NCI-H2171 (cell line): ENCODE measurements at regions not wholly inside any gene's neighbourhood (a gene's known extent, or its start where the extent isn't known, plus 50 kb on each side); places are given as distances from the start of the nearest gene placed in this dataset.

Experiments used
- DNase-seq: peaks from one replicate; lab custom pipeline; 2025; lab: John Stamatoyannopoulos, UW

GRCh38 chr5:135723491-135723890 lies 111.0 kb upstream of the SLC25A48 start:
- no peak for DNase-seq

GRCh38 chr5:135721548-135722090 lies 112.8 kb upstream of the SLC25A48 start:
- DNase-seq = no peak

GRCh38 chr5:135720191-135720590 lies 114.3 kb upstream of the SLC25A48 start:
- no peak for DNase-seq

DNA sequence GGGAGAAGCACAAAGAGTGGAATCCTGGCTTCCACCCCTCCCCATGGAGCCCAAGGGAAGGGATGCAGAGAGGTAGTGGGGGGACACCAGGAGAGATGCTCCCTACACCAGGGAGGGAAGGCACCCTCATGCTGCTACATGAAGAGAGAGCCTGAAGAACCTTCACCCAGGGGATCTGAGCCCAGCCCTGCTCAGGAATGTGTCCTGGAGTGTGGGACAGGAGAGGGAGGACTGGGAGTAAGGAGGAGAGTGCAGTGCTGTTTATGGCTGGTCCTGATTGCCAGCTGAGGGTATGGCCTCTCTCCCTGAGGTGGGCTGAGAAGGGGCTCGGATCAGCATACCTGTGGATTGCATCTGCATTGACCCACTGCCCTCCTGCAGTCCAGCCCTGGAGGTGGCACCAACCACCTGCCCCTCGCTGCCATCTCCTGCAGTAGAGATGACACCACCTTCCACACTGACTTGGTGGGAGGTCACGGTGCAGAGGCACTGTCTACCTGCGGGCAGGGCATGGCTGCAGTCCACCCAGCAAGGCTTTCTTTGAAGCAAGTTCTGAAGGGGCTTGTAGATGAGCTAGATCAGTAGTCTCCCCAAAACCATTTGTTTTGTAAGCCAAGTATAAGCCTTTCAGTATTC lies 114.9 kb upstream of the SLC25A48 start:
- DNase-seq = no peak

GRCh38 chr5:135718651-135719050 lies 115.8 kb upstream of the SLC25A48 start:
- DNase-seq = no peak

GRCh38 chr5:135718151-135718550 lies 116.3 kb upstream of the SLC25A48 start:
- no peak for DNase-seq

DNA sequence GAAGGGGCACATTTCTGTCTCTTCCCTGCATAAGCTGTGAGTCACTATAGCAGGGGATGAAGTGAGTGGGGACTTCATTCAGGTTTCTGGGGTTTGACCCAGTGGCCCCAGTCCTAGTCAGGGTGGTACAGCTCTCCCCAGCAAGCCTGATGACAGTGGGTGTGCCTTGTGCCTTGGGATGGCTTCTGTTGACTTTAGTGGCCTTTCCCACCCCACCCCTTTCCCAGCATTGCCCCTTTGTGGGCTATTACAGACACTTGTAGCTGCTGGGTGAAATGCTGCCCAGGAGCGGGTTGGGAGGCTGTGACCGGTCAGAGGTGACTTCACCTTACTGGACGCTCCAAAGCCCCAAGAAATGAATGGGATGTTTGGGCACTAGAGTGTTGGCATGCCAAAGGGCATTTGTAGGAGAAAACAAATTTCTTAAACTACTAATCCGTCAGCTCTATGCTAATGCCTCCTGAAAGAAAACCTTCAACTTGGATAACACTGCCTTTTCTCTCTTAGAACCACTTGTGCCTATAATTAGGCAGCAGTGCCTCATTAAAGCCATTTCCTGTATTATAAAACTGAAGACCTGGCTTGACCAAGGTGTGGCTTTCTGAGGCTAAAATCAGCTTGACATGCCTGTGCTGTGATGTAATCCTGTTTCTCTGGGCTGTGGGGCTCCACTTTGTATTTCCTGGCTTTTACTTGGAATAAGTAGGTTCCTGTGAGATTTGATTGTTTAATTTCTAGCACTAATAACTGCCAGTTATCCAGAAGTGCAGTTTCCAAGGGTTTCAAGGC lies 119.0 kb upstream of the SLC25A48 start:
- no peak for DNase-seq

- DNase-seq = no peak
These were observed 120.2 kb upstream of the SLC25A48 start for GRCh38 chr5:135714126-135714894.

GRCh38 chr5:135713161-135713915 lies 121.1 kb upstream of the SLC25A48 start:
- DNase-seq = no peak

DNA sequence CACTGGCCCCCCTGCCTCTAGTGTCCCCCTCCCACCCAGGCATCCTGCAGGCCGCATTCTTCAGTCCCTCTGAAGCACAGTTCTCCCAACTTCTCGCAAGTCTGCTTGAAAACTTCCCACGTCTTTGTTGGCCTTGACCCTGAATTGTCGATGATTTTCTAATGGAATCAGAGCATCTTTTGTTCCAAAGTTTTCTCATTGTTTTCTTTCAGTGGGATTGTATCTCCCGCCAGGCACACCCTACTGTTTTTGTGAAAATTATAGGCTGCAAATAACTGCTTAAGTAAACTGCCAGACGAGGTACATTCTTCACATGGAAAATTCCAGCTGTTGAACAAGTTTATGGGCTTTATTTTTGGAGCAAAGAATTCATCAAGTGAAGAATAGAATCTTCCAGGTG lies 122.6 kb upstream of the SLC25A48 start:
- DNase-seq = no peak

DNA sequence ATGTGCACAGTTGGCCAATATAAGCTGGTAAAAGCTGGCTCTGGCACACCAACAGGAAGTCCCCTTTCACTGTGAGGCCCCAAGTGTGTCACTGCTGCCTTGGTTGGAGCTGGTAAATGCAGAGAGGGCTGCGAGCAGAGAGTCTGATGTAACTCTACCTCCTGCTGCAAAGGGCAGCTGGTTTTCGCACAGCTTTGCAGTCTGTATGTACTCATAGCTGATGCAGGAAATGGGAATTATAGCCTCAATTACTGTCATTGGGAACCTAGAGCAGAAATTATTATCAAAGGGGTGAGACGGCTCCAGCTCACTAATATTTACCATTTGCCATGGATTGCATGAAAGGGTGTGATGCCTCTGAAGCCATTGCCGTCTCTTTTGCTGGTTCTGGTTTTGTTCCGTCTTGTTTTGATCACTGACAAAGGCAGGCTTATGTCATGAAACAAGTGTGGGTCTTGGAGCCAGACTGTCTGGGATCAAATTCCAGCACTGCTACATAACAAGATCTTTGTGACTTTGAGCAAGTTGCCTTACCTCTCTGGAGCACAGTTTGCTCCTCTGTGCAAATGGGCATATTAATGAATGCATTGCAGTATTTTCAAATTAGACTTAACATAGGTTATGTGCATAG lies 124.3 kb upstream of the SLC25A48 start:
- no peak for DNase-seq

DNA sequence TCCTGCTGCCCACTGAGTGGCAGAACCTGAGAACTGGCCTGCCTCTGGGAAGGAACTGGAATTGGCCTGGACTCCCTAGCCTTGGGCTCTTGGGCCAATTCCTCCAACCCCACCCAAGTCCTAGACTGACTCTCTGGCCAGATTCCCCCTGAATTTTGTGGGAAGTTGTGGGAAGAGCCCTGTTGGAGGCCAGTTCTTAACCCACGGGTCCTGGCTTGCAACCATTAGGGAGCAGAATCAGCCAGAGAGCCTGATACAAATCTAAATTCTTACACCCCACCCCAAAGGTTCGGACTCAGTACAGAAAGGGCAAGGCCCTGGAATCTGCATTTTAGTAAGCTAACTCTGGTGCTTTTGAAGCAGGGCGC lies 125.3 kb upstream of the SLC25A48 start:
- no peak for DNase-seq

DNA sequence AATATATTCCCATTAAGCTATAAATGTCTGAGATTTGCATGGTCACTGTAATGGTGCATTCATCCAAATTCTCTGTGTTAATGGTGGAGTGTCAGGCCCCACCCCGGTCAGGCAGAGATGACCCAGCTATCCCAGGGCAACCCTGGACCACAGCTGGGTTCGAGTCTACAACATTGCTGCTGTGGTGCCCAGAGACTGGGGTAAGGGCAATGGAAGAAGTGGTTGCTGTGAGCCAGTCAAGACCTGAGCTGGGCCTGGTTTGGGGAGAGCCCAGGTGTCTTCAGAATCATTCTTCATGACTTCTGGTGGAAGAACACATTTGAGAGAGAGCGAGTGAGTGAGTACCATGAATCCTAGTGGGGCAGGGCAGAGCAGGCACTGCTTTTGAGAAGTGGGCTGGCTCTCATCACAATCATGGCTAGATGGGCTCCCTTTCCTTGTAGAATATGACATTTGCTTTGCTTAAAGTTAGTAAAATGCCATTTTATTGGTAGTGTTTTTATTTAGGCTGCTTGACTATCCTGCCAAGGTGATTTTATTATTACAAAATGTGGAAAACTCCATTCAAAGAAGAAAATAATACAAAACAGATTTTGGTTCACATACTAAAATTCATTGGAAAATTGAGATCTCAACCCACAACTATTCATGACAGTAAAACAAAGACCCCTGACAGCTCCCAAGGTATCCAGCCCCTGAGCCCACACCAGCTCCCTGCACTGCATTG lies 125.8 kb upstream of the SLC25A48 start:
- DNase-seq = no peak

DNA sequence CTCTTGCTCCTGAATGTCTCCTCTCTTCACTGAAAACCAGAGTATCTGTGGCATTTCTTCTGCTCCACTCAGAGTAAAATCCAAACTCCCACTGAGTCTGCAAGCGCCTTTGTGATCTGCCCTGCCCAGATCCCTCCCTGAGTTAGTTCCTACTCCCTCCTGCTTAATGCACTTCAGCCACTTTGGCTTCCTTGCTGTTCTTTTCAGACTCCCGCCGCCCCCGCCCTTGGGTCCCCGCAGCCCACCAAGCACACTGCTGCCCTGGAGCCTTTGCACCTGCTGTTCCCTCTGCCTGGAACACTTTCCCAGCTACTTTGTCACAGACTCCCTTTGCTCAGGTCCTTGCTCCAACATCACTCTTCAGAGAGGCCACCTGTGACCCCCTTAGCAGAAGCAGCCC lies 127.2 kb upstream of the SLC25A48 start:
- no peak for DNase-seq

DNA sequence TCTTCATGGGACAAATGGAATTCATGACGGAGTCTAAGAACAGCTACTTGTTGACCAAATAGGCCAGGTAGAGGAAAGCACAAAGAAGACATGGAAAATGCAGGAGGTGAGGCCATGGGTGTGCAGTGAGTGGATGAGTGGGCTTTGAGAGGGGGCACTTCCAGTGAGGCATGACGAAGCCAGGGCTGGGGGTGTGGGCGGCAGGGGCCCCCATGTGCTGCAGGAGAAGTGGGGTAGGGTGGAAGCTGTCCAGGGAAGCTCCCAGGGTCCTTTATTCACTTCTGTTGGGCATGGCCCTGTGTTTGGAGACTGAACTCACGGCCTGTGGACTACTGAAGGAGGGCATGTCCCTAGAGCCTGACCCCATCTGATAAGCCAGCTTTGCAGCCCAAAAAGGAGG lies 127.6 kb upstream of the SLC25A48 start:
- DNase-seq = no peak

- DNase-seq = no peak
These were observed 127.7 kb upstream of the CXCL14 start for GRCh38 chr5:135706474-135706873.

DNA sequence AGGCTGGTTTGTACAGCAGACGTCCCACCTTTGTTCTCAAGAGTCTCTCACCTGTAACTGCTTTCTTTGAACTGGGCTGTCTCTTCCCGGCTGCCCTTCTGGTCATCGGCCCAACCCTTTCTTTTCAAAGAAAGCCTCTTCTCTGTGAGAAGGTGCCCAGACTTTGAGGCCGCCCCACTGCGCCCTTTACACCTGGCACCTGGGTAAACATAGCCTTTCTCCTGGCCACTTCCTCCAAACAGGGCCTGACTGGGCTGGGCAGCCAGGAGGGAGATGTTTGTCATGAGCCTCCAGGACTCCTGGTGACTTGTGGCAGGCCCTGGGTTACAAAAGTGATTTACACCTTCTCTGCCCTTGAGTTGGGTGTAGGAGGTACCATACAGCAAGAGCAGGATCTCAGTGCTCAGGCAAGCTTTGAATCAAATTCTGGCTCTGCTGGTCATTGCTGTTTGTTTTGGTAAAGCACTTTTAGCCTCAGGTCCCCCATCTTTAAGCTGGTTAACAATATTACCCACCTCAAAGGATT lies 127.2 kb upstream of the CXCL14 start:
- DNase-seq = no peak

- no peak for DNase-seq
These were observed 126.4 kb upstream of the CXCL14 start for GRCh38 chr5:135705141-135705631.

DNA sequence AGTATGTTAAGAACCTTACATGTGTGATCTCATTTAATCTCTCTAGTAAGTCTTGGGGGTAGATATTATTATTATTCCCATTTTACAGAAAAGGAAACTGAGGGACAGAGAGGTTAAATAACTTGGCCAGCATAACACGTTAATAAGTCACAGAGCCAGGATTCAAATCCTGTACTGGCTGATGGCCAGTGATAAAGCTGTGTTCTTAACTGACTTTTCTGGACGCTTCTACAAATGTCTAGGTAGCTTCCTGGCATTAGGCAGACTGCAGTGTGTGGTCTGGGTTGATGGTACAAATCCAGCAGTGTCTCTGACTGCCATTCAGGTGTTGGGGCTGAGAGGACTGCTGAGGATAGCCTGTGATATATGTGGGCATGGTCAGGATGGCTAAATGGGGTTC lies 125.8 kb upstream of the CXCL14 start:
- DNase-seq = no peak

DNA sequence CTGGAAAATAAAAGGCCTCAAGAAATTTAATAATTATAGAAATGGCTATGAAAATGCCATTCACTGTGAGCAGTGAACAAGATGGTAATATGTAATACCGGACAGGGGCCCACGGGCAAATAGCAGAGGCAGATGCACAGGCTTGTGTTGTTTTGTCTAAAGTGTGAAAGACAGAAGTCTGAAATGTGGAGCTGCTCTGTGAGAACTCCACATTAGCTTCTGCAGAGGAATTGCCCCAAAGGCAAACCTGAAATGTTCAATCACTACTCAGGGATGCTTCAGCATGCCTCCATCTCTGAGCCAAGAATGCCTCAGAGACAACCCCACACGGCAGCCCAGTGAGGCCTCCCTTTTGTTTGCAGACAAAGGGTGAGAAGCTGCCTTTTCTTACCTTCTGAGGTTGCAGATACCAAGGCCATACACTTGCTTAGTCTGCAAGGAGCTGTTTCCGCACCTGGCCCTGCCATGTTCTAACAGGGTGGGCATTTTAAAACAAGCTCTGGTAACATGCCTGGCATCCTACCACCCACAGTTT lies 124.3 kb upstream of the CXCL14 start:
- DNase-seq = no peak
